ENCODE measurements at regions not wholly inside any gene's neighbourhood (a gene's known extent, or its start where the extent isn't known, plus 50 kb on each side); places are given as distances from the start of the nearest gene placed in this dataset.

GRCh38 chr7:7103343-7104313 is 78.7 kb upstream of the C1GALT1 start:
- Histone ChIP-seq H2AFZ (ENCODE audit: low read length) (no peak overlapping the region), H3K4me2 (ENCODE audit: insufficient read depth in 1 of 2, low read depth in 2 of 2, low read length in 2 of 2) (no peak overlapping the region), H3K23ac (ENCODE audit: insufficient read length) (no peak overlapping the region), H3K4ac (replicated peaks; ENCODE audit: insufficient read length, low read depth, low read length) (no peak overlapping the region), H3K23me2 (ENCODE audit: low read depth, low read length) (no peaks in the 10 kb centered on the region; the same call in 1 of the 2 replicates), H3K14ac (ENCODE audit: insufficient read length) (no peak overlapping the region), H2BK20ac (ENCODE audit: low read length) (no peak overlapping the region), H3K56ac (replicated peaks; ENCODE audit: insufficient read length, low read depth, low read length) (no peak overlapping the region), H2BK5ac (ENCODE audit: low read depth, low read length) (no peak overlapping the region), H3K36me3 (ENCODE audit: control insufficient read depth in 2 of 4, insufficient read depth in 4 of 4, low read length in 3 of 4) (no peaks in the 10 kb centered on the region), H4K8ac (ENCODE audit: extremely low read depth, insufficient read depth, low read length) (no peak overlapping the region; the same call in 1 of the 2 replicates), H4K20me1 (replicated peaks in 1 of 2; ENCODE audit: control insufficient read depth in 1 of 2, insufficient read depth in 2 of 2, low read length in 2 of 2) (no peaks in the 10 kb centered on the region), H3K79me2 (ENCODE audit: control insufficient read depth in 1 of 2, insufficient read depth in 2 of 2, low read length in 2 of 2) (no peaks in the 10 kb centered on the region), H3K27me3 (replicated peaks in 1 of 4; ENCODE audit: control insufficient read depth in 3 of 4, extremely low read depth in 1 of 4, insufficient read depth in 3 of 4, low read length in 3 of 4) (no peaks in the 10 kb centered on the region), H3K9me3 (ENCODE audit: insufficient read depth in 2 of 2, low read depth in 1 of 2, low read length in 1 of 2) (peaks cover 0 to 4% of the 10 kb centered on the region in 2 experiments; a peak in 1 of 4 replicates), H3K79me1 (ENCODE audit: low read depth, low read length) (no peaks in the 10 kb centered on the region), H2AK5ac (ENCODE audit: low read depth, low read length) (no peak overlapping the region), H4K91ac (replicated peaks; ENCODE audit: insufficient read length, low read length) (no peak overlapping the region), H3K18ac (ENCODE audit: extremely low read depth, low read length) (peak overlapping the region; percentile 36; the same call in 1 of the 2 replicates), H2BK15ac (ENCODE audit: low read length) (0 out of 2 replicates have a peak overlapping the region, but pooled peaks have one; percentile 5), H4K5ac (ENCODE audit: insufficient read length, low read depth, low read length) (no peak overlapping the region), H2BK12ac (ENCODE audit: low read depth, low read length) (peak overlapping the region; percentile 10; the same call in 1 of the 2 replicates), H2BK120ac (replicated peaks; ENCODE audit: low read depth, low read length) (peak overlapping the region; percentile 43), H3K4me1 (replicated peaks in 1 of 4; ENCODE audit: control insufficient read depth in 3 of 4, insufficient read depth in 4 of 4, low read length in 3 of 4) (peaks cover 15 to 25% (median 19%) of the 10 kb centered on the region in 4 experiments; a peak in 6 of 7 replicates), H3K27ac (ENCODE audit: low read depth, low read length) (no peak overlapping the region), H3K9ac (replicated peaks in 1 of 4; ENCODE audit: extremely low read depth in 1 of 4, low read depth in 3 of 4, low read length in 3 of 4) (no peak overlapping the region), H3K4me3 (ENCODE audit: extremely low read depth in 1 of 4, insufficient read depth in 2 of 4, low read depth in 3 of 4, low read length in 4 of 4) (no peak overlapping the region)
- ChIA-PET CTCF (ENCODE audit: partially characterized antibody) (interaction anchor here (0.5 to 4.6 kb wide), 48 partner anchors 9 to 482 kb away, joined by 3 to 19 read pairs (median 4); partner anchors contain the start of gene C1GALT1), POLR2A (ENCODE audit: partially characterized antibody) (interaction anchor here (0.5 to 1.7 kb wide), 3 partner anchors 14 to 102 kb away, joined by 3 to 11 read pairs (median 4); partner anchors contain the start of gene C1GALT1)
- no peak for DNase-seq (ENCODE audit: low read depth in 1 of 2, low spot score in 2 of 2)
- peak; percentile 93 for FAIRE-seq
- WGBS, 2 experiments (ENCODE audit: extremely low coverage in 1 of 2, insufficient coverage in 1 of 2, insufficient read length in 1 of 2, insufficient replicate concordance in 2 of 2, low coverage in 1 of 2, low lambda C conversion rate in 2 of 2, missing lambda C conversion rate in 1 of 2), result 85% methylated on average over 29 of the region's 29 CpGs; no CpG with 5 or more reads in 1 of the 2 experiments
- no peak for TF ChIP-seq TEAD4 (IDR thresholded peaks at IDR 0.05; ENCODE audit: low read depth, low read length)
- no peak for TF ChIP-seq JUN (IDR thresholded peaks at IDR 0.05; ENCODE audit: low read depth, low read length)
- no peak for TF ChIP-seq EZH2 (IDR thresholded peaks at IDR 0.05; ENCODE audit: low read depth, low read length, severe bottlenecking)
- TF ChIP-seq RAD21 (IDR thresholded peaks at IDR 0.05 in 1 of 2, conservative IDR thresholded peaks at IDR 0.05 in 1 of 2; ENCODE audit: low read depth in 2 of 2, low read length in 2 of 2), result peak; percentile 71 to 76
- TF ChIP-seq CTCF (IDR thresholded peaks at IDR 0.05; ENCODE audit: control extremely low read depth in 1 of 3, insufficient read depth in 1 of 3, low read depth in 1 of 3, low read length in 3 of 3), result peak in 2 of 3 experiments; percentile 32 to 53; a peak in 2 of 4 replicates
- no peak for TF ChIP-seq RFX5 (IDR thresholded peaks at IDR 0.05; ENCODE audit: borderline replicate concordance, low read depth, low read length)
- TF ChIP-seq TAF7 (optimal IDR thresholded peaks at IDR 0.05; ENCODE audit: borderline replicate concordance, low read depth, low read length), result no peak
